ENCODE measurements at regions not wholly inside any gene's neighbourhood (a gene's known extent, or its start where the extent isn't known, plus 50 kb on each side); places are given as distances from the start of the nearest gene placed in this dataset.

DNA sequence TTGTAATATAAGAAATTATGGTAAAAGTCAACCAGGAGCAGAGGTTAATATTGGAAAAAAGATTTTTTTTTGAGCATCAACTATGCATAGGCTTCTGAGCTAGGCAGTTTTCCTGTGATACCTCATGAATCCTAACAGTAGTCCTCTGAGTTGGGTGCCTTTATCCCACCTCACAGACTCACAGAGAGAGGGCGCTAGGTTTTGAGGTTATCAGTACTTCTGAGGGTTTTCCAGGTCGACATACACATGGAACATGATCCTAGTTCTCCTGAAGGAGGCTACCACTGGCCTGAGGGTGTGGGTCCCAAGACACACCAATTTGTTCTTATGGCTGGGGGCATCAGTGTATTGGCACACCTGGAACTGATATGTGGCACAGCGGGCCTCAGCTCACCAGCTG lies 358.8 kb upstream of the JAG1 start:
- H3K4me3 ChIP-seq (ENCODE audit: low read depth, low read length) = no peak overlapping the region

DNA sequence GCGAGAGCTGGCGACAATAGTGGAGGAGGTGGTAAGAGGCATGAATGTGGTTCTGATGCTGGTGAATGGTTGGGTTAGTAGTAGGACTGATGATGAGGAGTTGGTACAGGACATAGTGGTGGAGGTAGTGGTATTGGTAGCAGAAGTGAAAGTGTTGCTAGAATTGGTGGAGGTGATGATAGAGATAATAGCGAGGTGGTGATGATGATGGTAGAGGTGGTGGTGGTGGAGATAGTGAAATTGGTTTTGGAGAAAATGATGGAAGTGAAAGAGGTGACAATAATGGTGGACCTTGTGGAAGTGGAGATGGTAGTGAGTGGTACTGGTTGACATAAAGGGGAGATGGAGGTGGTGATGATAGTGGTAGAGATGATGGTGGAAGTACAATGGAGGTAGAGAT lies 360.2 kb upstream of the JAG1 start:
- no peak overlapping the region for H3K4me3 ChIP-seq (ENCODE audit: low read depth, low read length)

DNA sequence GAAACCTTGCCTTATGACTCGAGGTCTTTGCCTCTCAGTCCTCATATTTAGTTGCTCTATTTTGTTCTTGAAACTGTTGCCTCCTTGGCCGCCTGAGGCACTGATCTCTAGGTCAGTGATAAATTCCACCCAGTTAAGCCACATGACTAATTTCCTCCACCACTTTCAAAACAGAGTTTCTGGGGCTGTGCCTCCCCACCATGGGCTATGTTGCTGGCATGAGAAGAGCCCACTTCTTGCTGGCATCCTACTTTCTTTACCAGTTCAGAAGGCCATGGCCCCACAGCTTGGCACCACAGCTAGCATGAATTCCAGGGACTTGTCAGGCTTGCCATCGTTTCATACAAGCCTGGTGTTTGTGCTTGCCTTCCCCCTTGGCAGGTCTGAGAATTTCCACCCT lies 361.4 kb upstream of the JAG1 start:
- H3K4me3 ChIP-seq (ENCODE audit: low read depth, low read length) = no peak overlapping the region

DNA sequence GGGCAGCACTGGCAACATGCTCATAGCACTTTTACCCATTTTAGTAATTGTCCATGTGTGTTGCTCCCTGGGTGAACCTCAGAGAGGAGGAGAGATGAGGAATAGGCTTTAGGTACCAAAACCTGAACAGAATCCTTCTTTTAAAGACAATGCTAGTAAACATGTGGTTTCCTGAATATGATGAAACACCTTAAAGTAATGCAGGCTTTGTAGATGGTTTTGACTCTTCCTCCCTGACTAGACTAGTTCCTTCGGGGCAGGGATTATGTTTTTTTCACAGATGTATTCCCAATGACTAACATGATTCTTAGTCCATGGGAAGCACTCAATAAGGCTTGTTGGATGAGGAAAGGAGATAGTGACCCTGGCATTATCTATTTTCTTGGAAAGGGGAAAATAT lies 367.6 kb upstream of the JAG1 start:
- no peak overlapping the region for H3K4me3 ChIP-seq (ENCODE audit: low read depth, low read length)

DNA sequence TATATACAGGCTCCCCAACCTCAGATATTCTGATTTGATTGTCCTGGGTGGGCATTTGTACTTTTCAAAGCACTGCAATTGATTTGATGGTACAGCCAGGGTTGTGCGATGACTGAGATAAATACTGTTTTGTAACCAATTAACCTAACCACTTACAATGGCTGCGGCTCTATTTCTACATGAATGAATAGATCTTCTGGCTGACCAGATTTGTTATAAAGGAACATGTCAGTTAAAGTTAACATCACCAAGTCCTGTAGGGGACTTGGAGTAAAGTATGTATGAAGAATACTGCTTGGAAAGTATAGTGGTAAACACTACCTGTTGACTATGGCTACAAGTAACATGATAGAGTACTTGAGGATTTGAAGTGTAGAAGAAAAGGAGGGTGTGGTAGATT lies 369.2 kb upstream of the JAG1 start:
- no peak overlapping the region for H3K4me3 ChIP-seq (ENCODE audit: low read depth, low read length)

DNA sequence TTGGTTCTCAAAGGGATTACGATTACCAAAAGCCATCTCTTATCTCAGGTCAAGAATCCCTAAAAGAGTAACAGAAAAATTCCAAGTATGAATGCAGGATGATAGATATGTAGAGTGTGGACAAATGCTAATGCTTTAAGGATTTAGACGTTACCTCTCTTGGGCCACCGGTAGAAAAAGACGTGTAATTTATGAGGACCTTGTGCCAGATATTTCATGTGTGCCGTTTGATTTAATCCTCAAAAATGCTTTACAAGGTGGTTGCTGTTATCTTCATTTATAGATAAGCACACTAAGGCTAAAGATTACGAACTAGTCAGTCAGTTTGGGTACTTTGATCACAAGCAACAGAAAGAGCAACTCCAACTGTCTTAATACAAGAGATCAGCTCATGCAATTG lies 370.8 kb upstream of the JAG1 start:
- no peak overlapping the region for H3K4me3 ChIP-seq (ENCODE audit: low read depth, low read length)

DNA sequence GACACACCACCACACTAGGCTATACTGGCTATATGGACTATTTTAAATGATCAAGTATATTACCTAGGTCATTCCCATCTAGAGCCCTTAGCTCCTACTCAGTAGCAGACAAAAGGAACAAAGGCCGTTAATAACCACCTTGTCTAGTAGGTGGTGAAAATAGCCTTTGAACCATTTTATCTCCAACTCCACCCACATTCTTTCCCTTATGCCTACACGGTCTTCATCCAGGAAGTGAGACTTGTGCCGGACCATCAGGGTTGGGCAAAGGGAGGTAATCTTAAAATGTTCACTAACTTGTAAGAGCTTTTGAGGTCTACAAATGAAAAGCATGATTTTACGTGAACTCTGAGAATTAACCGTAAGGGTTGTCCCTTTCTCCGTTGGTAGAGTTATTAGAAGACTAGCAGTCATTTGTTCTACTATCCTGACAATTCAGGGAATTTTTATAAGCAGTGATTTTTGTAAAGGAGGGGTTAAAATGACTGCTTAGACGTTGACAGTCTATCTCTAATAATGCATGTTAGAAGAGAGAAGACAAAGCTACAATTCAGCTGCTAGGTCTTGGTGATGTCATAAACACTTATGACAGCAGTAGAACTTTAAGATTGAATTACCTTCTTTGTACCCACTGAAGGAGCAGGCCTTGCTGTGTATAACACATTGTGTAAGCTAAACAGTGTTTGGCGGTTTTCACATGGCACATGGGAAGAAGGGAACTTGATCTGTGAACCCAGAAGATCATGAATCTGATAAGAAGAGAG lies 371.8 kb upstream of the JAG1 start:
- H3K4me3 ChIP-seq (ENCODE audit: low read depth, low read length) = no peak overlapping the region

DNA sequence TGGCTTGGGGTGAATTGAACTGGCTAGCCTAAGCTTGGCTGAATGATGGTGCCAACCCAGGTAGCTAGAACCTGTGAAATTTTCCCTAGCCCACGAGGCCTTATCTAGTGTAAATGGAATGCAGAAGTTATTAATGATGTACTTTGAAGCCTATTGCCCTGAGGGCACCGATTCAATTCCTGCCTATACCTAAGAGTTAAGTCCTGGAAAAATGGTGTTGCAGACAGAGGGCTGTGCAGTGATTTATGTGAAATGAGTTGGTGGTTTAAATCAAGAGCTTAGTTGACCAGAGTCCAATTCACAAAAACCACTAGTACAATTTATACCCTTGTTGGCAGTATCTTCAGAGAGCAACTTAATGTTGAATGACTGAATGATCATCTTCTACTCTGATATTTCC lies 373.8 kb upstream of the JAG1 start:
- no peak overlapping the region for H3K4me3 ChIP-seq (ENCODE audit: low read depth, low read length)

DNA sequence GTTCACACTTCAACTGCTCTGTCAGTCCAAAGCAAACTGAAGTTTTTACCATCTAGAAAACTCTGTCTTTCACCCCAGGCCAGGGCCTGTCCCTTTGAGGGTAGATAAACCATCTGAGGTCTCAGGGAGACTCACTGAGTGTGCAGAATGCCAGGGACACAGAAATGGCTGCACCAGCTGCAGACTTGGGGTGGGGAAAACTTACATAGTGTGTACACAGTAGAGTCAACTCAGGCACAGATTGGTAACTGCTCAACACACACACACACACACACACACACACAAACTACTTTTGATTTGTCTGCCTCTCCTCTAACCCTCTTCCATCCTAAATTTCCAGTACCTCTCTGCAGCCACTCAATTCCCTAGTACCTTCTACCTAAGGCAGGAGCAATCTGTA lies 374.9 kb upstream of the JAG1 start:
- H3K4me3 ChIP-seq (ENCODE audit: low read depth, low read length) = no peak overlapping the region

DNA sequence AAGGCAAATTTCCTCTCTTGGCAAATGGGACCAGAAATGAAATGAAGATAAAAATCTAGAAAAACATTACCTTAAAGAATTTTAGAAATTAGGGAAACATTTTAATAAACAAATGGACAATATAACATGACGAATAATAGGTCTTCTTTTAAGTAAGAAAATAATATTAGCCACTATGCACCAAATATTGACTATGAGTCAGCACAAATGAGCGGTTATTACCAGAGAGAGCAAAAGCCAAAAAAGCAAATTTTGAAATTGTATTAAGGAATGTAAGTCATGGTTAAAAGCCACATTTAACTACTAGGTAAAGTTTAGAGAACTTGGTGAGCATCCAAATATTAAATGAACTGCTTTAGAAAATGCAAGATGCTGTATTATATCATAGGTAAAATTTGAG lies 376.6 kb upstream of the JAG1 start:
- H3K4me3 ChIP-seq (ENCODE audit: low read depth, low read length) = no peak overlapping the region

DNA sequence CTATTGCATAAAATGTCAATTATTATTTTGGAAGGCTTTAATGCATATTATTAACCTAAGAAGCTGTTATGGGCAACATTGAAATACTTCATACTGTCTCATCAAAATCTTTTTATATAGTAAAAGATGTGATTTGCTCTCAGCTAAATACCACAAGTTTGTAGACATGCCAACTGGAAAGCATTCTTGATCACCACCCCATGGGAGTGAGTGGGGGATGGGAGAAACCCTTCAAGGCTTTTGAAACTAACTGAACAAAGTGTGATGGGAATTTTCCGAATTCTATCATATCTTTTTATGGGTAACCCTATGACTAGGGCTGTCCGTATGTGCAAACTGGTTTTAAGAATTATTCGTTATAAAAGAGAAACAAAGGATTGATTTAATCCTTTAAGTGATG lies 377.3 kb upstream of the JAG1 start:
- no peak overlapping the region for H3K4me3 ChIP-seq (ENCODE audit: low read depth, low read length)

DNA sequence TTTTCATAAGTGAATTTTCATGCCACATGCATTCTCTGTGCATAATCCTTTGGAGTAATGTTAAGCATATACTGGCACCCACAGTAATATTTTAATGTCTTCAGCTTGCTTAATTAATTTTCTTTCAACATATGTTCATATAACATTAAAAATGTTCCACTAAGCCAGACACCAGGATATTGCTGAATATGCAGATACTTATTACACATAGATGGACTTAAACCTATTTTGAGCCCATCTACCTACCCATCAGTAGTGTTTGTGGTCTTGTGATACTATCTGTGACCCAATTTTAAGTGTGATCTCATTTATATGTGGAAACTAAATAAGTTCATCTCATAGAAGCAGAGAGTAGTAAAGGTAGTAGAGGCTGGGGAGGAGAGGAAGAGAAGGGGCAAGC lies 379.5 kb upstream of the JAG1 start:
- H3K4me3 ChIP-seq (ENCODE audit: low read depth, low read length) = no peak overlapping the region

DNA sequence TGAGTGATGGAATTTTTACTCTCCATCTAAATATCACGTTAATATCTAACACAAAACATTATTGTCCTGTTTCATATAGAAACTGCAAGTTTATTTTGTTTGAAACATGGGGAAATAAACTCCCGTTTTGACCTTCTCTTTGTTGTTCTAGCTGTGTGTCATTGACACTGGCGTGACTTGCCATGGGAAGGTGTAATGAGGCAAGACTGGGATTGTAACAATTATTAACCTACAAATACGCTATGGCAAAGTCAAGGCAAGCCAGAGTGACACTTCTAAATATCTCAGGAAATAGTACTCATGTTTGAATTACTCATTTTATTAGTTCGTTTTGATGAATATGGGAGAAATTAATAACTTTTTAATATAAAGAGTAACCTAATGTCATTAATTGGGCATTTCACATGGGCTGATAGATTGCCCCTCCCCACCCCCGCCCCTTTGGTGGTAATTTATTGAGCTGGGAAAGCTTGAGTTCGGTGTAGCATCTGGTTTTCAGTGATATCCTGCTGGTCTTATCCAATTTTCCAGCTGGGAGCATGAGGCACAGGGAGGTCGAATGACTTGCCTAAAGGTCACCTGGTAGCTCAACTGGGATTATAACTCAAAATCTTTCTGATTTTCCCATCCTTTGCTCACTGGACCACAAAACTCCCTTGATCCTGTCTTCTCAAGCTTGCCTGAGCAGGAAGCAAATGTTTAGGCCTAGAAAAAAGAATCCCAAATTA lies 380.6 kb upstream of the JAG1 start:
- H3K4me3 ChIP-seq (ENCODE audit: low read depth, low read length) = no peak overlapping the region

DNA sequence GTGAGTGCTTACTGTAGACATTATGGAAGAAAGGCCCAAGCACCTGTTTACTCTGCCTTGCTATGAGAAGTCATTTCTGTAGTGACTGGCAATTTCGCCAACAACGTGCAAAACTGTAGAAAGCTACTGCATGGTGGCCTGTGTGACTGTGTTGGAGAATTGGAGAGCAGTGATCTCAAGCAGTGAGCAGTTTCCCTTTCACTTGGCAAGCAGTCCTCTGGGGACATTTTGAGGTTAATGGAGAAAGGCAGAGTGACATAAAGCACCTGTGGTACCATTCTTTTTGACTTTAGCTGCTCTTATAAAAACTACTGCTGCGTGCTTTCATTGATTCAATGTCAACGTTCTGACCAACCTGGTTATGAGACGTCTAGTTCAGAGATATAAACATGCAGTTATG lies 382.6 kb upstream of the JAG1 start:
- no peak overlapping the region for H3K4me3 ChIP-seq (ENCODE audit: low read depth, low read length)

DNA sequence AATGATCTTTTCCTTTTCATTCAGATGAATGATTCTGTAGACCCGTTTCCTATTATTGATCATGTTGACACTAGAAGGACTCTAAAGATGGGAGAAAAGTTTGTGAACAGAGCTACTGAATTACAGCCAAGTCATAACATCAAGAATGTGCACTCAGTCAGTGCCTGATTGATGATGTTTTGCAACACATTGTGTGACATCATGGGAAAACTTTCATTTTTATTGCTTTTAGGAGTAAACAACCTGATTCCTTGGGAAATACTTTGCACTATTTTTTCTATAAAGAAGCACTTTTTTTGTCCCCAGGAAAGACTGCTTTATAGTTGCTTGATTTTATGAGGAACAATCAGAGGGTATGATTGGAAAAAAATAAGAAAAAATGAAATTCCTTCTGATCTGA lies 383.8 kb upstream of the JAG1 start:
- H3K4me3 ChIP-seq (ENCODE audit: low read depth, low read length) = no peak overlapping the region

DNA sequence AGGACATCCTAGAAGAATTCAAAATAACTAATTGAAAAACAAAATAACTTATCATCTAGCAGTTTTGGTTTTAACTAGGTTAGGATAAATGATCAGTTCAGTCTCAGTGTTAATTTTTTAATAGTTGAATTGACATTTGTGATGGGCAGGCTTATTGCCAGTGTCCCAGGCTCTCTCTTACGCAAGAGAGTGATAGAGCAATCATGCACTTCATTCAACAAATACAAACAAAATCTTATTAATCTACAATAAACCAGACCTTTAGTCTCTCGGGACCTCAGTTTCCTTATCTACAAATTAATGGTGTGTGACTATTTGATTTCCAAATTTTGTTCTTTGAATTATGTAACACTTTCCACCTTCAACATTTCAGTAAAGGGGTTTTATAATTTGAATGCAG lies 385.9 kb upstream of the JAG1 start:
- no peak overlapping the region for H3K4me3 ChIP-seq (ENCODE audit: low read depth, low read length)

DNA sequence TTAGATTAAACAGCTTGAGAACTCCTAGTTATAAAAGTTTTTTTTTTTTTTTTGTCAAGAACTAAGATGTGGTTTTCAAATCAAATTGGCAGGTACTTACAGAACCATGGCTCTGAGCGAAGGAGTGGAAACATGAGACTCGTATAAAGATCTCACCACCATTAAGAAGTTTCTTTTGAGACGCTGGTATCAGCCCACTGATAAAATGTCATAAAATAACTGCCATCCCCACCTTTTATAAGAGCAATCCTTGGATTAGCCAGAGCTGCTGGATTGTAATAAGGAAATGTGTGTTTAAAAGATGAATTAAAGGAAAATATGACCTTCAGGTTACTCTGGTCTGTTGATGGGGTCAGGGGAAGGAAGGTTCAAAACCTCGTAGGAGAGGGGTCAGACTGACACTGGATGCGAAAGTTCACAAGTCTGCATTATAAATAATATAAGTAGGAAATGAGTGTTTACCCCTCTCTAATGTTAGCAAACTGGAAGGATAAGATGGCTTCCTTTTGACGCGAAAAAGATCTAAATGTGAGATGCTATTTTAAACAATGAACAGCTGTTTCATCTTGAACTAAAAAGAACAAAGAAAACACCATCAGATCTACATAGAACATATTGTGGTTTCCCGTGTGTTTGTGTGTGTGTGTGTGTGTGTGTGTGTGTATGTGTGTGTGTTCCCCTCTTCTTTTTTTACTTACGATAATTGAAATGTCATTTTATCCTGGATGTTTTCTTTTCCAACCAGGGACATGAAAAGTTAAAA lies 386.8 kb upstream of the JAG1 start:
- H3K4me3 ChIP-seq (ENCODE audit: low read depth, low read length) = no peak overlapping the region

DNA sequence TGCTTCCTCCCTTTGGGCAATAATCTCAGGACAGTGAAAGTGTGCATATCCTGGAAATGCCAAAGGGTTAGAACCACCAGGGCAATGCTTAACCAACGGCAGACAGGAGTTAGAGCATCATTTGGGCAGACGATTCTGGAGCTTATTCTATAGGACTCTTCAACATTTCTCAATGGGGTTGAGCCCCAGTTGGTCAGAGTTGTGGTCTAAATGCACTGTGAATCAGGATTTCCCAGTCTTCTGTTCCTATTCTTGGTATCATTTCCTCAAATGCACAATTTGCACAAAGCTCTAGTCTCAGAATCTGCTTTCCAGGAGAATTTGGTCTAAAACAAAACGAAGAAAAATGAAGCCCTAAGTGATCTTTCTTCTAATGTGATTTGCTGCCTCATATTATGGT lies 389.6 kb upstream of the JAG1 start:
- no peak overlapping the region for H3K4me3 ChIP-seq (ENCODE audit: low read depth, low read length)

DNA sequence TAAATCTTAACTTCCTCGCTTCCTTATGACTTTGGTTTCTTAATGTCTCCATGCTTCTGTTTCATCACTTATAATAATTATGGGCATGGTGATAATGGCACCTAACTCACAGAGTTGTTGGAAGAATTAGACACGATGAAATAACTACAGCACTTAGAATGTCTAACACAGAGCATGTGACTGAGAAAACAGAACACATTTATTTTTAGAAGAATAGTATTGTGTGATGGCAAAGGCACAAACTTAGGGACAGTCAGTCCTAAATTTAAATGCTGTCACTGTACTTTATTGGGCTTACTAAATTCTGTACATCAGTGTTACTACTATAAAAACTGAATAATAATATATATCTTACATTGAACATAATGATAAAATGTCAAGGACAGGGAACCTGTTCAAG lies 391.1 kb upstream of the JAG1 start:
- H3K4me3 ChIP-seq (ENCODE audit: low read depth, low read length) = no peak overlapping the region

DNA sequence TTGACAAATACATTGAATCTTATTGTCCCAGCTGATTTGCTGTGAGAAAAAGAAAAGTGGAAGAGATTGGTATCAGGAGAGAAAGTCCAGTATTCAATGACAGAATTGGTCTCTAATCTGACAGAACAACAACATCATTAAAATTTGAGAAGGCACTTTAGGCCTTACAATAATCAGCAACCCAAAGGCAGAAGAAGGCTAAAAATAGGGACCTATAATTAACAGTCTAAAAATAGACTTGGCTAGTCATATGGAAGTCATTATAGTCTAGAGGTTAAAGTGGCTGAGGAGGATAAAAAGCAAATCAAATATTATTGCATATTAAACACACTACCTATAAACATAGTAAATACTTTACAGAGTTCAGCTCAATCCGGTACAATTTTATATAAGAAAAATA lies 393.6 kb upstream of the JAG1 start:
- H3K4me3 ChIP-seq (ENCODE audit: low read depth, low read length) = no peak overlapping the region

DNA sequence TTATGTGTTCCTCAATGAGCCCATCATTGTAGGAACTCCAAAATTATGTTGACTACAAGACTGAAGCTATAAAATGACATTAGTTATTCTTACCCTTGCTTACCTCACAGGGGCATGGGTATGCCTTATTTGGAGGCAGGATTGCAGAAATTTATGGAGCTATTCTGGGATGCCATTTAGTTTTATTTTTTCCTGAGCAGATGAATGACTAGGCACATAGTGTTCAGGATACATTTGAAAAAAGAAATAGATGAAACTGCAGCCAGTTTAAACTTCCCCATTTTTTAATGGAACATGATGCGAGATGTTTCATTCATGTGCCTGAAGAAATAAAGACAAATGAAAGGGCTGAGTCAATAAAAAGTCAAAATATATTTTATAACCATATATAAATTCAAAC lies 399.2 kb upstream of the JAG1 start:
- H3K4me3 ChIP-seq (ENCODE audit: low read depth, low read length) = no peak overlapping the region

DNA sequence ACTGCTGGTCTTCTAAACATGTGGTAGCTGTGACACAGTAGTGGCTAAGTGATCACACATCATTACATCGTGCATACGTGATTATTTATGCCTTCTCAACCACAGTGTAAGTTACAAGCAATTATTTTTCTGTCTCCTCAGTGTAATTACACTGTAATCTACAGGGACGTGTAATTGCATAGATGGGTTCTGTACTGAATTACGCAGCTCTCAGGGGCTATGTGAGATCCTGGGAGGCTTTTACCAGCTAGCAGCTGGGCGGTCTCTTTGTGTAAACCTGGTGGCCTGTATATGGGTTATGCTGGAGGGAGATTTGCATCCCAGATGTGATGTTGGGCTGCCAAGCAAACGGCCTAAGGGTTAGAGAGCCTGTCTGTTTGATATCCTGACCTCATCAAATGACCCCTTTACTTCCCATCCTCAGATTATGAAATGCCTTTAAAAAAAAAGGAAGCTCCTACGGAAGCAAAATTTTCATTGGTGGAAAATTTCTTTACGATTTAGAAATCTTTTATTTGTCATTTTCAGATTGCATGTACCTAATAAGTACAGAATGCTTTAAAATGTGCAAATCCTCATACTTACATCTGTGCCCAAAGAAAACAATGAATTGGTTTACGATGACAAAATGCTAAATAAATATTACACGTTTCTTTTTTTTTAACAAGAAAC lies 402.8 kb upstream of the JAG1 start:
- H3K4me3 ChIP-seq (ENCODE audit: low read depth, low read length) = no peak overlapping the region

All from iPS-11a (cell line).